GM12878 (cell line): ENCODE measurements at regions not wholly inside any gene's neighbourhood (a gene's known extent, or its start where the extent isn't known, plus 50 kb on each side); places are given as distances from the start of the nearest gene placed in this dataset.

Experiments used
- ATAC-seq: fragments of 200-7000 bp; cut with Tn5 transposase; 3 replicates; pipeline ENCODE4 v1.9.1; 2020; ENCODE audit warnings: mild to moderate bottlenecking, moderate library complexity
- BruUV-seq: library from RNA; stranded (reverse); fragments of 400-500 nt; replicated peaks from 2 replicates; lab custom pipeline; 2021; lab: Mats Ljungman, UMichigan
- CTCF ChIA-PET: fragments of 300-600 bp; sonication (Branson Sonifier 250); formaldehyde crosslinking; extraction: SDS; loops from one replicate; lab custom pipeline; 2021; ENCODE audit warnings: inconsistent platforms; lab: Yijun Ruan, JAX
- POLR2A ChIA-PET: fragments of 350-600 bp; formaldehyde crosslinking; extraction: SDS; loops from one replicate; lab custom pipeline; 2021; ENCODE audit warnings: inconsistent platforms; lab: Charles Lee
- RAD21 ChIA-PET: fragments of 300-600 bp; sonication (Branson Sonifier 250); formaldehyde crosslinking; loops from one replicate; lab custom pipeline; 2023; ENCODE audit warnings: antibody characterized with exemption; ENCODE audit not compliant: unreplicated experiment; lab: Charles Lee
- SMC1A ChIA-PET: fragments of 300-600 bp; sonication (Branson Sonifier 250); formaldehyde crosslinking; loops from one replicate; lab custom pipeline; 2023; ENCODE audit not compliant: unreplicated experiment, uncharacterized antibody; lab: Charles Lee
- DNase-seq: peaks from one replicate; pipeline ENCODE4 v3.0.0-alpha.2; 2011; ENCODE audit warnings: low read depth, low spot score
- FAIRE-seq: peaks from 3 replicates; lab custom pipeline; 2011; peaks lifted over from hg19 to GRCh38; lab: Jason Lieb, UNC
- H2AFZ ChIP-seq: 2 replicates; pipeline ENCODE4 v1.6.0; 2011; ENCODE audit warnings: low read depth, low read length, control low read depth; ENCODE audit not compliant: control insufficient read depth
- H3K27ac ChIP-seq: 2 replicates; pipeline ENCODE4 v1.5.1; 2011; ENCODE audit warnings: control low read depth; ENCODE audit not compliant: control insufficient read depth, insufficient read depth
- H3K27me3 ChIP-seq, 2 experiments: replicated peaks in 1 of 2; 2 replicates each; pipeline versions ENCODE4 v1.6.0 to v1.6.1; 2011; ENCODE audit warnings: low read length in 1 of 2; ENCODE audit not compliant: control insufficient read depth in 2 of 2, insufficient read depth in 2 of 2
- H3K36me3 ChIP-seq, 2 experiments: 2 replicates each; pipeline ENCODE4 v1.5.1; 2011; ENCODE audit warnings: low read length in 1 of 2; ENCODE audit not compliant: control insufficient read depth in 2 of 2, insufficient read depth in 2 of 2
- H3K4me1 ChIP-seq: 2 replicates; pipeline ENCODE4 v1.6.1; 2011; ENCODE audit warnings: mild to moderate bottlenecking, low read length, moderate library complexity, mixed read lengths; ENCODE audit not compliant: control insufficient read depth, insufficient read depth
- H3K4me2 ChIP-seq: 2 replicates; pipeline ENCODE4 v1.6.0; 2011; ENCODE audit warnings: control low read depth; ENCODE audit not compliant: control insufficient read depth, insufficient read depth
- H3K4me3 ChIP-seq: fragments of 200-600 bp; sonication (generic); 2 replicates; pipeline ENCODE4 v1.5.1; 2016
- H3K79me2 ChIP-seq: 2 replicates; pipeline ENCODE4 v1.6.0; 2011; ENCODE audit warnings: low read length; ENCODE audit not compliant: control insufficient read depth, insufficient read depth
- H3K9ac ChIP-seq: 2 replicates; pipeline ENCODE4 v1.8.0; 2011; ENCODE audit warnings: low read length, control low read depth, mixed read lengths; ENCODE audit not compliant: control insufficient read depth, insufficient read depth
- H3K9me3 ChIP-seq: replicated peaks from 3 replicates; pipeline ENCODE4 v1.5.1; 2011; ENCODE audit warnings: mild to moderate bottlenecking, low read length; ENCODE audit not compliant: control insufficient read depth, insufficient read depth
- H4K20me1 ChIP-seq: 2 replicates; pipeline ENCODE4 v1.6.0; 2011; ENCODE audit not compliant: control insufficient read depth, insufficient read depth
- BCLAF1 ChIP-seq: fragments of 450-650 bp; IDR thresholded peaks from 2 replicates; pipeline ENCODE4 v1.6.1; 2017; ENCODE audit warnings: antibody characterized with exemption, mild to moderate bottlenecking, moderate library complexity
- BRCA1 ChIP-seq: IDR thresholded peaks from 2 replicates; pipeline ENCODE4 v1.6.1; 2011; ENCODE audit warnings: low read depth, low read length, improper control_type of control experiment
- E2F4 ChIP-seq: IDR thresholded peaks from 2 replicates; pipeline ENCODE4 v1.6.1; 2012; ENCODE audit warnings: low read depth, low read length, improper control_type of control experiment
- GABPA ChIP-seq: IDR thresholded peaks from 2 replicates; pipeline ENCODE4 v1.6.1; 2014; ENCODE audit warnings: antibody characterized with exemption, low read depth, mild to moderate bottlenecking, inconsistent platforms
- HDGF ChIP-seq: fragments of 450-650 bp; IDR thresholded peaks from 2 replicates; pipeline ENCODE4 v1.6.1; 2016; ENCODE audit warnings: antibody characterized with exemption
- IKZF2 ChIP-seq, 2 experiments: fragments of 450-650 bp; IDR thresholded peaks; 2 replicates each; pipeline ENCODE4 v1.6.1; 2017; ENCODE audit warnings: mild to moderate bottlenecking in 2 of 2, moderate library complexity in 2 of 2
- KAT2A ChIP-seq: conservative IDR thresholded peaks from 2 replicates; pipeline ENCODE4 v1.6.1; 2011; ENCODE audit warnings: low read depth, low read length; ENCODE audit not compliant: control insufficient read depth
- MTA2 ChIP-seq: fragments of 450-650 bp; IDR thresholded peaks from 2 replicates; pipeline ENCODE4 v1.6.1; 2016; ENCODE audit warnings: low read depth, mild to moderate bottlenecking, moderate library complexity
- SIN3A ChIP-seq: IDR thresholded peaks from 2 replicates; pipeline ENCODE4 v1.6.1; 2012; ENCODE audit warnings: low read depth, low read length, improper control_type of control experiment
- SMAD1 ChIP-seq: fragments of 450-650 bp; IDR thresholded peaks from 2 replicates; pipeline ENCODE4 v1.6.1; 2018; ENCODE audit warnings: mild to moderate bottlenecking, low read depth; ENCODE audit not compliant: partially characterized antibody
- ZNF207 ChIP-seq: fragments of 450-650 bp; IDR thresholded peaks from 2 replicates; pipeline ENCODE4 v1.6.1; 2014; ENCODE audit warnings: antibody characterized with exemption, mild to moderate bottlenecking, borderline replicate concordance
- ZNF24 ChIP-seq: fragments of 450-650 bp; IDR thresholded peaks from 2 replicates; pipeline ENCODE4 v1.6.1; 2017; ENCODE audit warnings: antibody characterized with exemption, mild to moderate bottlenecking
- ZNF592 ChIP-seq: fragments of 450-650 bp; IDR thresholded peaks from 2 replicates; pipeline ENCODE4 v1.6.1; 2017; ENCODE audit warnings: mild to moderate bottlenecking, moderate library complexity
- WGBS: methylation state at CpG from one replicate; pipeline ENCODE4 v1.1.6; 2016; ENCODE audit warnings: low lambda C conversion rate; ENCODE audit not compliant: insufficient replicate concordance, insufficient coverage; ENCODE audit errors: missing lambda C conversion rate; 5-methylcytosine and 5-hydroxymethylcytosine counted together
- in situ Hi-C: fragments of 300-500 bp; cut with MboI; formaldehyde crosslinking; loops from 9 replicates; pipeline ENCODE4 v1.14.3; 2018; ENCODE audit warnings: mixed read lengths
- intact Hi-C: fragments of 100-400 bp; cut with micrococcal nuclease; formaldehyde crosslinking; loops from one replicate; pipeline ENCODE4 v1.14.2; 2022; ENCODE audit not compliant: unreplicated experiment

- TF ChIP-seq BCLAF1 (no peak), SIN3A (no peak), KAT2A (no peak)
Measured at GRCh38 chr14:98192946-98193345, 1079.1 kb downstream of the BCL11B start (continued).

- no TSS peak for BruUV-seq
- Histone ChIP-seq H3K27me3 (no peaks in the 10 kb centered on the region), H3K9me3 (no peaks in the 10 kb centered on the region), H3K79me2 (no peaks in the 10 kb centered on the region), H3K9ac (no peak overlapping the region), H3K4me1 (no peaks in the 10 kb centered on the region; the same call in 1 of the 2 replicates), H4K20me1 (no peaks in the 10 kb centered on the region), H3K27ac (no peak overlapping the region), H3K4me3 (no peak overlapping the region), H3K36me3 (no peaks in the 10 kb centered on the region), H2AFZ (no peak overlapping the region), H3K4me2 (no peak overlapping the region)
- no peak for FAIRE-seq
- TF ChIP-seq GABPA, result no peak
- no peak for TF ChIP-seq E2F4
- TF ChIP-seq BRCA1, result no peak
- TF ChIP-seq SMAD1, result no peak
- TF ChIP-seq SIN3A, result no peak
- TF ChIP-seq ZNF24, result no peak
- TF ChIP-seq IKZF2 (IDR thresholded peaks at IDR 0.05), result no peak
- no peak for TF ChIP-seq ZNF207
- no peak for TF ChIP-seq MTA2
- no peak for TF ChIP-seq HDGF
- no peak for TF ChIP-seq ZNF592
- ChIA-PET SMC1A (interaction anchor here (0.9 to 25.6 kb wide), 11 partner anchors 10 to 1074 kb away, joined by 3 to 461 read pairs (median 11); no protein-coding TSS in a partner anchor), POLR2A (interaction anchor here (0.8 to 1.7 kb wide), 6 partner anchors 11 to 53 kb away, joined by 3 to 5 read pairs (median 3); no protein-coding TSS in a partner anchor), RAD21 (interaction anchor here (0.6 to 22.4 kb wide), 11 partner anchors 9 to 1072 kb away, joined by 3 to 407 read pairs (median 7); no protein-coding TSS in a partner anchor), CTCF (interaction anchor here (0.6 to 18.6 kb wide), 9 partner anchors 9 to 1071 kb away, joined by 3 to 158 read pairs (median 3); no protein-coding TSS in a partner anchor)
- DNase-seq, result no peak
- in situ Hi-C loops (no loop called here), intact Hi-C loops (loop anchor here (10.0 kb wide), 1 partner anchor 1070 kb away; no protein-coding TSS in a partner anchor)
- ATAC-seq, result no peak
- 36% methylated on average over 2 of the region's 2 CpGs for WGBS
Measured at GRCh38 chr14:98194821-98195220, 1077.2 kb downstream of the BCL11B start.
